ENCODE measurements at regions not wholly inside any gene's neighbourhood (a gene's known extent, or its start where the extent isn't known, plus 50 kb on each side); places are given as distances from the start of the nearest gene placed in this dataset.
"Not testable (repeated sequence)": the region's sequence is repeated elsewhere in the genome, so short reads cannot be mapped to it uniquely, and the experiment has no call there.

- no peak overlapping the region for H3K27ac ChIP-seq (ENCODE audit: insufficient read depth, low read length, poor library complexity, severe bottlenecking)
- H3K9me3 ChIP-seq (ENCODE audit: control insufficient read depth, low read length) = no peaks in the 10 kb centered on the region
- no peaks in the 10 kb centered on the region for H3K4me1 ChIP-seq (ENCODE audit: control insufficient read depth, insufficient read depth, low read length, poor library complexity, severe bottlenecking)
- DNase-seq = no peak
- no peak overlapping the region for H3K4me3 ChIP-seq (ENCODE audit: insufficient read depth, low read depth, low read length, poor library complexity, severe bottlenecking)
- H3K36me3 ChIP-seq (ENCODE audit: control insufficient read depth, insufficient read depth, low read length) = no peaks in the 10 kb centered on the region
- H3K27me3 ChIP-seq (replicated peaks; ENCODE audit: control insufficient read depth, insufficient read depth, low read length, poor library complexity, severe bottlenecking) = no peaks in the 10 kb centered on the region
Observed at GRCh38 chr14:37678916-37679315, 83.5 kb downstream of the TTC6 start.

GRCh38 chr14:37681486-37681885, 86.1 kb downstream of the TTC6 start:
- Histone ChIP-seq H3K27me3 (replicated peaks; ENCODE audit: control insufficient read depth, insufficient read depth, low read length, poor library complexity, severe bottlenecking) (no peaks in the 10 kb centered on the region), H3K4me1 (ENCODE audit: control insufficient read depth, insufficient read depth, low read length, poor library complexity, severe bottlenecking) (no peaks in the 10 kb centered on the region), H3K4me3 (ENCODE audit: insufficient read depth, low read depth, low read length, poor library complexity, severe bottlenecking) (no peak overlapping the region), H3K36me3 (ENCODE audit: control insufficient read depth, insufficient read depth, low read length) (no peaks in the 10 kb centered on the region), H3K27ac (ENCODE audit: insufficient read depth, low read length, poor library complexity, severe bottlenecking) (no peak overlapping the region), H3K9me3 (ENCODE audit: control insufficient read depth, low read length) (no peaks in the 10 kb centered on the region)
- no peak for DNase-seq

GRCh38 chr14:37692680-37693079, 97.3 kb downstream of the TTC6 start:
- not testable (repeated sequence) for H3K4me1 ChIP-seq (ENCODE audit: control insufficient read depth, insufficient read depth, low read length, poor library complexity, severe bottlenecking); H3K9me3 ChIP-seq (ENCODE audit: control insufficient read depth, low read length); H3K4me3 ChIP-seq (ENCODE audit: insufficient read depth, low read depth, low read length, poor library complexity, severe bottlenecking); H3K36me3 ChIP-seq (ENCODE audit: control insufficient read depth, insufficient read depth, low read length); H3K27ac ChIP-seq (ENCODE audit: insufficient read depth, low read length, poor library complexity, severe bottlenecking); DNase-seq; H3K27me3 ChIP-seq (replicated peaks; ENCODE audit: control insufficient read depth, insufficient read depth, low read length, poor library complexity, severe bottlenecking)

- not testable (repeated sequence) for H3K36me3 ChIP-seq (ENCODE audit: control insufficient read depth, insufficient read depth, low read length); H3K9me3 ChIP-seq (ENCODE audit: control insufficient read depth, low read length); DNase-seq; H3K27me3 ChIP-seq (replicated peaks; ENCODE audit: control insufficient read depth, insufficient read depth, low read length, poor library complexity, severe bottlenecking); H3K27ac ChIP-seq (ENCODE audit: insufficient read depth, low read length, poor library complexity, severe bottlenecking); H3K4me1 ChIP-seq (ENCODE audit: control insufficient read depth, insufficient read depth, low read length, poor library complexity, severe bottlenecking); H3K4me3 ChIP-seq (ENCODE audit: insufficient read depth, low read depth, low read length, poor library complexity, severe bottlenecking)
Observed at GRCh38 chr14:37693420-37693819, 98.0 kb downstream of the TTC6 start.

- no peaks in the 10 kb centered on the region for H3K36me3 ChIP-seq (ENCODE audit: control insufficient read depth, insufficient read depth, low read length)
- H3K27me3 ChIP-seq (replicated peaks; ENCODE audit: control insufficient read depth, insufficient read depth, low read length, poor library complexity, severe bottlenecking) = no peaks in the 10 kb centered on the region
- H3K4me3 ChIP-seq (ENCODE audit: insufficient read depth, low read depth, low read length, poor library complexity, severe bottlenecking) = no peak overlapping the region
- DNase-seq = no peak
- no peaks in the 10 kb centered on the region for H3K4me1 ChIP-seq (ENCODE audit: control insufficient read depth, insufficient read depth, low read length, poor library complexity, severe bottlenecking)
- H3K27ac ChIP-seq (ENCODE audit: insufficient read depth, low read length, poor library complexity, severe bottlenecking) = no peak overlapping the region
- H3K9me3 ChIP-seq (ENCODE audit: control insufficient read depth, low read length) = no peaks in the 10 kb centered on the region
Observed at GRCh38 chr14:37695866-37696265, 100.4 kb downstream of the TTC6 start.

GRCh38 chr14:37697489-37698121, 102.2 kb downstream of the TTC6 start:
- H3K27me3 ChIP-seq (replicated peaks; ENCODE audit: control insufficient read depth, insufficient read depth, low read length, poor library complexity, severe bottlenecking) = no peaks in the 10 kb centered on the region
- no peaks in the 10 kb centered on the region for H3K4me1 ChIP-seq (ENCODE audit: control insufficient read depth, insufficient read depth, low read length, poor library complexity, severe bottlenecking)
- no peak for DNase-seq
- no peak overlapping the region for H3K4me3 ChIP-seq (ENCODE audit: insufficient read depth, low read depth, low read length, poor library complexity, severe bottlenecking)
- no peaks in the 10 kb centered on the region for H3K36me3 ChIP-seq (ENCODE audit: control insufficient read depth, insufficient read depth, low read length)
- H3K27ac ChIP-seq (ENCODE audit: insufficient read depth, low read length, poor library complexity, severe bottlenecking) = no peak overlapping the region
- H3K9me3 ChIP-seq (ENCODE audit: control insufficient read depth, low read length) = no peaks in the 10 kb centered on the region

GRCh38 chr14:37698840-37699777, 103.7 kb downstream of the TTC6 start:
- Histone ChIP-seq H3K9me3 (ENCODE audit: control insufficient read depth, low read length) (no peaks in the 10 kb centered on the region), H3K27me3 (replicated peaks; ENCODE audit: control insufficient read depth, insufficient read depth, low read length, poor library complexity, severe bottlenecking) (no peaks in the 10 kb centered on the region), H3K4me1 (ENCODE audit: control insufficient read depth, insufficient read depth, low read length, poor library complexity, severe bottlenecking) (no peaks in the 10 kb centered on the region), H3K36me3 (ENCODE audit: control insufficient read depth, insufficient read depth, low read length) (no peaks in the 10 kb centered on the region), H3K27ac (ENCODE audit: insufficient read depth, low read length, poor library complexity, severe bottlenecking) (no peak overlapping the region), H3K4me3 (ENCODE audit: insufficient read depth, low read depth, low read length, poor library complexity, severe bottlenecking) (no peak overlapping the region)
- no peak for DNase-seq

GRCh38 chr14:37707716-37708115, 112.3 kb downstream of the TTC6 start:
- H3K27me3 ChIP-seq (replicated peaks; ENCODE audit: control insufficient read depth, insufficient read depth, low read length, poor library complexity, severe bottlenecking) = no peaks in the 10 kb centered on the region
- H3K4me1 ChIP-seq (ENCODE audit: control insufficient read depth, insufficient read depth, low read length, poor library complexity, severe bottlenecking) = no peaks in the 10 kb centered on the region
- H3K9me3 ChIP-seq (ENCODE audit: control insufficient read depth, low read length) = no peaks in the 10 kb centered on the region
- DNase-seq = no peak
- H3K4me3 ChIP-seq (ENCODE audit: insufficient read depth, low read depth, low read length, poor library complexity, severe bottlenecking) = no peak overlapping the region
- H3K36me3 ChIP-seq (ENCODE audit: control insufficient read depth, insufficient read depth, low read length) = no peaks in the 10 kb centered on the region
- no peak overlapping the region for H3K27ac ChIP-seq (ENCODE audit: insufficient read depth, low read length, poor library complexity, severe bottlenecking)

GRCh38 chr14:37708481-37708880, 113.1 kb downstream of the TTC6 start:
- H3K4me3 ChIP-seq (ENCODE audit: insufficient read depth, low read depth, low read length, poor library complexity, severe bottlenecking) = no peak overlapping the region
- H3K9me3 ChIP-seq (ENCODE audit: control insufficient read depth, low read length) = no peaks in the 10 kb centered on the region
- no peak for DNase-seq
- H3K4me1 ChIP-seq (ENCODE audit: control insufficient read depth, insufficient read depth, low read length, poor library complexity, severe bottlenecking) = no peaks in the 10 kb centered on the region
- H3K36me3 ChIP-seq (ENCODE audit: control insufficient read depth, insufficient read depth, low read length) = no peaks in the 10 kb centered on the region
- H3K27ac ChIP-seq (ENCODE audit: insufficient read depth, low read length, poor library complexity, severe bottlenecking) = no peak overlapping the region
- H3K27me3 ChIP-seq (replicated peaks; ENCODE audit: control insufficient read depth, insufficient read depth, low read length, poor library complexity, severe bottlenecking) = no peaks in the 10 kb centered on the region

GRCh38 chr14:37709419-37710195, 114.2 kb downstream of the TTC6 start:
- no peak for DNase-seq
- Histone ChIP-seq H3K27ac (ENCODE audit: insufficient read depth, low read length, poor library complexity, severe bottlenecking) (no peak overlapping the region), H3K4me3 (ENCODE audit: insufficient read depth, low read depth, low read length, poor library complexity, severe bottlenecking) (no peak overlapping the region), H3K36me3 (ENCODE audit: control insufficient read depth, insufficient read depth, low read length) (no peaks in the 10 kb centered on the region), H3K27me3 (replicated peaks; ENCODE audit: control insufficient read depth, insufficient read depth, low read length, poor library complexity, severe bottlenecking) (no peaks in the 10 kb centered on the region), H3K4me1 (ENCODE audit: control insufficient read depth, insufficient read depth, low read length, poor library complexity, severe bottlenecking) (no peaks in the 10 kb centered on the region), H3K9me3 (ENCODE audit: control insufficient read depth, low read length) (no peaks in the 10 kb centered on the region)

Measured in effector memory CD4-positive, alpha-beta T cell (primary cell).